Neural cell (in vitro differentiated cells): ENCODE measurements at regions not wholly inside any gene's neighbourhood (a gene's known extent, or its start where the extent isn't known, plus 50 kb on each side); places are given as distances from the start of the nearest gene placed in this dataset.
"Not testable (repeated sequence)": the region's sequence is repeated elsewhere in the genome, so short reads cannot be mapped to it uniquely, and the experiment has no call there.

Source experiments
- H2AFZ ChIP-seq: fragments of 200-600, 300-800 bp; sonication (generic), shearing (Covaris generic); 2 replicates; pipeline ENCODE4 v1.6.0; 2014; ENCODE audit warnings: low read depth, mild to moderate bottlenecking, antibody characterized with exemption, low read length, moderate library complexity
- H3F3A ChIP-seq: fragments of 200-600 bp; shearing (Covaris generic); 2 replicates; pipeline ENCODE4 v1.6.1; 2016; ENCODE audit warnings: mild to moderate bottlenecking, moderate library complexity, mixed read lengths, antibody characterized with exemption, low read length; ENCODE audit not compliant: insufficient read depth, poor library complexity, severe bottlenecking
- H3K27ac ChIP-seq: fragments of 200-600, 300-800 bp; sonication (generic), shearing (Covaris generic); 2 replicates; pipeline ENCODE4 v1.5.1; 2014; ENCODE audit warnings: mild to moderate bottlenecking, low read length, moderate library complexity
- H3K27me3 ChIP-seq: fragments of 300-800, 200-600 bp; sonication (generic), shearing (Covaris generic); 2 replicates; pipeline ENCODE4 v1.6.0; 2014; ENCODE audit warnings: mild to moderate bottlenecking, low read depth, low read length, moderate library complexity; ENCODE audit not compliant: insufficient read depth
- H3K36me3 ChIP-seq: fragments of 300-800, 200-600 bp; sonication (generic), shearing (Covaris generic); 2 replicates; pipeline ENCODE4 v1.5.1; 2014; ENCODE audit warnings: mild to moderate bottlenecking, antibody characterized with exemption, low read length, moderate library complexity; ENCODE audit not compliant: insufficient read depth
- H3K4me2 ChIP-seq: fragments of 300-800, 200-600 bp; sonication (generic), shearing (Covaris generic); 2 replicates; pipeline ENCODE4 v1.6.0; 2014; ENCODE audit warnings: mild to moderate bottlenecking, low read length
- H3K4me3 ChIP-seq: fragments of 300-800, 200-600 bp; sonication (generic), shearing (Covaris generic); 2 replicates; pipeline ENCODE4 v1.5.1; 2014; ENCODE audit warnings: mild to moderate bottlenecking, low read length, moderate library complexity
- H3K79me2 ChIP-seq: fragments of 200-600 bp; shearing (Covaris generic); replicated peaks from 2 replicates; pipeline ENCODE4 v1.6.0; 2014; ENCODE audit warnings: mild to moderate bottlenecking, low read length, moderate library complexity; ENCODE audit not compliant: insufficient read depth
- H3K9ac ChIP-seq: fragments of 300-800, 200-600 bp; sonication (generic), shearing (Covaris generic); 2 replicates; pipeline ENCODE4 v1.6.1; 2016; ENCODE audit warnings: mild to moderate bottlenecking, low read length, mixed read lengths
- H3K9me2 ChIP-seq: fragments of 200-600 bp; shearing (Covaris generic); 2 replicates; pipeline ENCODE4 v1.6.1; 2016; ENCODE audit warnings: mild to moderate bottlenecking, low read length, mixed read lengths; ENCODE audit not compliant: insufficient read depth
- H3K9me3 ChIP-seq: fragments of 200-600, 300-800 bp; sonication (generic), shearing (Covaris generic); 2 replicates; pipeline ENCODE4 v1.6.1; 2016; ENCODE audit warnings: mild to moderate bottlenecking, mixed run types, low read length, moderate library complexity, mixed read lengths
- H4K20me1 ChIP-seq: fragments of 200-600 bp; shearing (Covaris generic); 2 replicates; pipeline ENCODE4 v1.6.1; 2016; ENCODE audit warnings: mild to moderate bottlenecking, mixed run types; ENCODE audit not compliant: insufficient read depth
- CTCF ChIP-seq: fragments of 450-650 bp; IDR thresholded peaks from 2 replicates; pipeline ENCODE4 v1.5.1; 2014; ENCODE audit warnings: antibody characterized with exemption, mild to moderate bottlenecking, moderate library complexity; ENCODE audit not compliant: poor library complexity, severe bottlenecking
- EP300 ChIP-seq: fragments of 450-650 bp; conservative IDR thresholded peaks from 2 replicates; pipeline ENCODE4 v1.6.1; 2014; ENCODE audit warnings: antibody characterized with exemption, mild to moderate bottlenecking, moderate library complexity; ENCODE audit not compliant: poor library complexity, severe bottlenecking
- EZH2 ChIP-seq: fragments of 200-600, 300-800 bp; shearing (Covaris generic), sonication (generic); IDR thresholded peaks from 2 replicates; pipeline ENCODE4 v1.6.1; 2014; ENCODE audit warnings: antibody characterized with exemption, low read length, borderline replicate concordance, mild to moderate bottlenecking; ENCODE audit not compliant: insufficient read depth, poor library complexity, severe bottlenecking
- MXI1 ChIP-seq: fragments of 450-650 bp; conservative IDR thresholded peaks from 2 replicates; pipeline ENCODE4 v1.6.1; 2014; ENCODE audit warnings: antibody characterized with exemption, mild to moderate bottlenecking; ENCODE audit not compliant: poor library complexity, severe bottlenecking
- POLR2AphosphoS5 ChIP-seq: IDR thresholded peaks from 2 replicates; pipeline ENCODE4 v1.6.1; 2012
- RAD21 ChIP-seq: fragments of 450-650 bp; conservative IDR thresholded peaks from 2 replicates; pipeline ENCODE4 v1.6.1; 2014; ENCODE audit warnings: antibody characterized with exemption, mild to moderate bottlenecking, moderate library complexity
- REST ChIP-seq: IDR thresholded peaks from 2 replicates; pipeline ENCODE4 v1.6.1; 2012; ENCODE audit warnings: borderline replicate concordance
- SMC3 ChIP-seq: fragments of 450-650 bp; conservative IDR thresholded peaks from 2 replicates; pipeline ENCODE4 v1.6.1; 2014; ENCODE audit warnings: antibody characterized with exemption, mild to moderate bottlenecking, moderate library complexity; ENCODE audit not compliant: poor library complexity
- TAF1 ChIP-seq: IDR thresholded peaks from 2 replicates; pipeline ENCODE4 v1.6.1; 2012; ENCODE audit warnings: low read depth

GRCh38 chr3:84724877-84725276, 233.9 kb upstream of the CADM2 start:
- no peaks in the 10 kb centered on the region for H3K36me3 ChIP-seq
- no peaks in the 10 kb centered on the region for H3K9me2 ChIP-seq
- no peaks in the 10 kb centered on the region for H3K9me3 ChIP-seq
- no peak overlapping the region for H3K4me3 ChIP-seq
- H3K27me3 ChIP-seq, result no peaks in the 10 kb centered on the region
- H4K20me1 ChIP-seq, result no peaks in the 10 kb centered on the region
- no peaks in the 10 kb centered on the region for H3F3A ChIP-seq
- H3K9ac ChIP-seq, result no peak overlapping the region
- H3K27ac ChIP-seq, result no peak overlapping the region
- no peaks in the 10 kb centered on the region for H3K79me2 ChIP-seq
- no peak for TF ChIP-seq POLR2AphosphoS5
- TF ChIP-seq EZH2, result no peak
- TF ChIP-seq TAF1, result no peak
- TF ChIP-seq MXI1, result no peak
- TF ChIP-seq REST, result no peak
- TF ChIP-seq CTCF, result no peak
- no peak for TF ChIP-seq RAD21
- no peak for TF ChIP-seq SMC3
- no peak for TF ChIP-seq EP300
- no peak overlapping the region for H2AFZ ChIP-seq
- H3K4me2 ChIP-seq, result no peak overlapping the region

- Histone ChIP-seq H3K79me2 (no peaks in the 10 kb centered on the region), H3K9me2 (no peaks in the 10 kb centered on the region), H3K4me2 (no peak overlapping the region), H3K36me3 (no peaks in the 10 kb centered on the region), H3K4me3 (no peak overlapping the region), H3K9me3 (no peaks in the 10 kb centered on the region), H3K27ac (no peak overlapping the region), H3K9ac (no peak overlapping the region), H4K20me1 (no peaks in the 10 kb centered on the region), H3K27me3 (no peaks in the 10 kb centered on the region), H3F3A (no peaks in the 10 kb centered on the region), H2AFZ (no peak overlapping the region)
- TF ChIP-seq RAD21, result no peak
Observed at GRCh38 chr3:84727616-84728015, 231.2 kb upstream of the CADM2 start.

GRCh38 chr3:84734731-84735130, 224.1 kb upstream of the CADM2 start:
- H4K20me1 ChIP-seq, H3K4me2 ChIP-seq, H3K9ac ChIP-seq, H3K9me3 ChIP-seq, H3K27me3 ChIP-seq, H3K36me3 ChIP-seq, H3F3A ChIP-seq, H3K27ac ChIP-seq, H2AFZ ChIP-seq, H3K79me2 ChIP-seq, H3K9me2 ChIP-seq, H3K4me3 ChIP-seq: not testable (repeated sequence)
